Natural killer cell (primary cell): ENCODE measurements at regions not wholly inside any gene's neighbourhood (a gene's known extent, or its start where the extent isn't known, plus 50 kb on each side); places are given as distances from the start of the nearest gene placed in this dataset.

Experiments used
- ATAC-seq, 3 donors: fragments of 150-1000 bp in 2 of 3; fragments of 200-7000 bp in 1 of 3; cut with Tn5 transposase; 1 replicate in 1 of 3; 2 replicates in 2 of 3; pipeline ENCODE4 v1.10.0; 2021; ENCODE audit warnings: mild to moderate bottlenecking in 2 of 3, moderate library complexity in 2 of 3
- DNase-seq, 2 donors: peaks; one replicate each; pipeline versions ENCODE4 v3.0.0 to v3.0.0-alpha.2; 2013 to 2021; ENCODE audit warnings: mixed read lengths in 1 of 2
- H3K27ac ChIP-seq: one replicate; pipeline ENCODE4 v1.5.1; 2013; ENCODE audit warnings: mild to moderate bottlenecking, low read length
- H3K27me3 ChIP-seq: one replicate; pipeline ENCODE4 v1.6.1; 2013; ENCODE audit warnings: low read length; ENCODE audit not compliant: control insufficient read depth, insufficient read depth
- H3K36me3 ChIP-seq: one replicate; pipeline ENCODE4 v1.6.1; 2013; ENCODE audit warnings: low read length; ENCODE audit not compliant: control insufficient read depth, insufficient read depth
- H3K4me1 ChIP-seq: one replicate; pipeline ENCODE4 v1.6.1; 2013; ENCODE audit warnings: low read length; ENCODE audit not compliant: control insufficient read depth, insufficient read depth
- H3K4me3 ChIP-seq: one replicate; pipeline ENCODE4 v1.5.1; 2013; ENCODE audit warnings: low read length
- H3K9me3 ChIP-seq: one replicate; pipeline ENCODE4 v1.6.1; 2013; ENCODE audit warnings: low read length; ENCODE audit not compliant: control insufficient read depth, insufficient read depth
- H3K27ac Mint-ChIP-seq, 2 donors: one replicate each; pipeline ENCODE4 v1.8.0; 2022; ENCODE audit warnings: mild to moderate bottlenecking in 2 of 2, mixed read lengths in 2 of 2, moderate library complexity in 1 of 2
- H3K27me3 Mint-ChIP-seq, 2 donors: one replicate each; pipeline ENCODE4 v1.8.0; 2022; ENCODE audit warnings: low read depth in 2 of 2, mixed read lengths in 2 of 2
- H3K36me3 Mint-ChIP-seq: one replicate; pipeline ENCODE4 v1.8.0; 2022; ENCODE audit warnings: mixed read lengths
- H3K4me1 Mint-ChIP-seq, 2 donors: one replicate each; pipeline ENCODE4 v1.8.0; 2022; ENCODE audit warnings: mixed read lengths in 2 of 2
- H3K4me3 Mint-ChIP-seq: one replicate; pipeline ENCODE4 v1.8.0; 2022; ENCODE audit warnings: mild to moderate bottlenecking, moderate library complexity, mixed read lengths
- H3K9me3 Mint-ChIP-seq, 2 donors: one replicate each; pipeline ENCODE4 v1.8.0; 2022; ENCODE audit warnings: mixed read lengths in 2 of 2
- CTCF ChIP-seq: fragments of 200-600 bp; IDR thresholded peaks from one replicate; pipeline ENCODE4 v1.8.0; 2022; ENCODE audit warnings: antibody characterized with exemption
- WGBS: methylation state at CpG from one replicate; pipeline ENCODE4 v1.1.7; 2013; ENCODE audit warnings: missing lambda C conversion rate; ENCODE audit not compliant: insufficient coverage; 5-methylcytosine and 5-hydroxymethylcytosine counted together
- intact Hi-C: fragments of 100-400 bp; cut with micrococcal nuclease; formaldehyde crosslinking; loops from one replicate; pipeline ENCODE4 v1.14.2; 2022

- intact Hi-C loops = no loop called here
- TF ChIP-seq CTCF = no peak
- no peaks in the 10 kb centered on the region for H3K36me3 Mint-ChIP-seq
- WGBS = 59% methylated on average over 4 of the region's 4 CpGs
- Histone ChIP-seq H3K27ac (no peak overlapping the region), H3K36me3 (no peaks in the 10 kb centered on the region), H3K4me3 (no peak overlapping the region), H3K9me3 (peaks cover 7% of the 10 kb centered on the region), H3K4me1 (no peaks in the 10 kb centered on the region), H3K27me3 (no peaks in the 10 kb centered on the region)
- ATAC-seq = no peak
- peaks cover 7% of the 10 kb centered on the region in 2 donors for H3K9me3 Mint-ChIP-seq
- peaks cover 0 to 4% of the 10 kb centered on the region in 2 donors for H3K27me3 Mint-ChIP-seq
- no peak overlapping the region for H3K27ac Mint-ChIP-seq
- no peak for DNase-seq
- H3K4me3 Mint-ChIP-seq = no peak overlapping the region
- H3K4me1 Mint-ChIP-seq = no peaks in the 10 kb centered on the region
Observed at GRCh38 chr1:4315202-4315601, 339.2 kb upstream of the AJAP1 start.

- no peak for TF ChIP-seq CTCF
- H3K36me3 Mint-ChIP-seq = no peaks in the 10 kb centered on the region
- ATAC-seq (no peak), DNase-seq (no peak)
- WGBS = 83% methylated on average over 6 of the region's 6 CpGs
- Histone ChIP-seq H3K27me3 (no peaks in the 10 kb centered on the region), H3K4me1 (no peaks in the 10 kb centered on the region), H3K36me3 (no peaks in the 10 kb centered on the region), H3K4me3 (no peak overlapping the region), H3K27ac (no peak overlapping the region), H3K9me3 (peaks cover 7% of the 10 kb centered on the region)
- H3K27me3 Mint-ChIP-seq = peaks cover 0 to 4% of the 10 kb centered on the region in 2 donors
- H3K4me3 Mint-ChIP-seq = no peak overlapping the region
- H3K4me1 Mint-ChIP-seq = no peaks in the 10 kb centered on the region
- H3K9me3 Mint-ChIP-seq = peaks cover 7% of the 10 kb centered on the region in 2 donors
- intact Hi-C loops = no loop called here
- no peak overlapping the region for H3K27ac Mint-ChIP-seq
Observed at GRCh38 chr1:4317207-4317606, 337.2 kb upstream of the AJAP1 start.

GRCh38 chr1:4318720-4319119 is 335.7 kb upstream of the AJAP1 start:
- ATAC-seq (no peak), DNase-seq (no peak)
- H3K9me3 Mint-ChIP-seq = peaks cover 5 to 7% of the 10 kb centered on the region in 2 donors
- Histone ChIP-seq H3K9me3 (peaks cover 4% of the 10 kb centered on the region), H3K27ac (no peak overlapping the region), H3K36me3 (no peaks in the 10 kb centered on the region), H3K4me1 (no peaks in the 10 kb centered on the region), H3K4me3 (no peak overlapping the region), H3K27me3 (no peaks in the 10 kb centered on the region)
- WGBS = 88% methylated on average over 8 of the region's 8 CpGs
- TF ChIP-seq CTCF = no peak
- intact Hi-C loops = no loop called here
- no peaks in the 10 kb centered on the region for H3K4me1 Mint-ChIP-seq
- H3K27ac Mint-ChIP-seq = no peak overlapping the region
- H3K4me3 Mint-ChIP-seq = no peak overlapping the region
- peaks cover 0 to 4% of the 10 kb centered on the region in 2 donors for H3K27me3 Mint-ChIP-seq
- no peaks in the 10 kb centered on the region for H3K36me3 Mint-ChIP-seq

- no peaks in the 10 kb centered on the region for H3K4me1 Mint-ChIP-seq
- no peak overlapping the region for H3K27ac Mint-ChIP-seq
- peaks cover 5 to 7% of the 10 kb centered on the region in 2 donors for H3K9me3 Mint-ChIP-seq
- Histone ChIP-seq H3K27ac (no peak overlapping the region), H3K27me3 (no peaks in the 10 kb centered on the region), H3K36me3 (no peaks in the 10 kb centered on the region), H3K4me1 (no peaks in the 10 kb centered on the region), H3K9me3 (no peaks in the 10 kb centered on the region), H3K4me3 (no peak overlapping the region)
- H3K4me3 Mint-ChIP-seq = no peak overlapping the region
- no peak for ATAC-seq
- TF ChIP-seq CTCF = no peak
- DNase-seq = no peak
- H3K36me3 Mint-ChIP-seq = no peaks in the 10 kb centered on the region
- H3K27me3 Mint-ChIP-seq = peaks cover 0 to 4% of the 10 kb centered on the region in 2 donors
- WGBS = 70% methylated on average over 2 of the region's 2 CpGs
- intact Hi-C loops = no loop called here
Observed at GRCh38 chr1:4319496-4319895, 334.9 kb upstream of the AJAP1 start.
